ENCODE measurements at regions not wholly inside any gene's neighbourhood (a gene's known extent, or its start where the extent isn't known, plus 50 kb on each side); places are given as distances from the start of the nearest gene placed in this dataset.
"Not testable (repeated sequence)": the region's sequence is repeated elsewhere in the genome, so short reads cannot be mapped to it uniquely, and the experiment has no call there.

GRCh38 chr4:159927781-159928180 is 824.9 kb downstream of the RAPGEF2 start:
- no peaks in the 10 kb centered on the region for H3K4me1 ChIP-seq (ENCODE audit: insufficient read depth, low read length)
- ATAC-seq (ENCODE audit: insufficient read depth, low read depth) (no peak), DNase-seq (no peak)
- no peak overlapping the region for H3K4me2 ChIP-seq (ENCODE audit: insufficient read depth, low read length)
- no peak overlapping the region for H2AFZ ChIP-seq (ENCODE audit: low read depth, low read length)
- H4K20me1 ChIP-seq (ENCODE audit: insufficient read depth, low read length), result no peaks in the 10 kb centered on the region
- H3K9me3 ChIP-seq (ENCODE audit: insufficient read depth, low read length, severe bottlenecking), result peaks cover 5% of the 10 kb centered on the region
- H3K4me3 ChIP-seq (ENCODE audit: low read depth in 1 of 2, low read length in 2 of 2), result no peak overlapping the region
- no peaks in the 10 kb centered on the region for H3K79me2 ChIP-seq (ENCODE audit: insufficient read depth, low read length)
- no peaks in the 10 kb centered on the region for H3K36me3 ChIP-seq (ENCODE audit: insufficient read depth, low read length)
- H3K9ac ChIP-seq (ENCODE audit: low read depth, low read length), result no peak overlapping the region
- H3K27ac ChIP-seq (ENCODE audit: low read length), result no peak overlapping the region
- H3K27me3 ChIP-seq (ENCODE audit: insufficient read depth, low read length, poor library complexity), result no peaks in the 10 kb centered on the region
- TF ChIP-seq CTCF (IDR thresholded peaks at IDR 0.05; ENCODE audit: borderline replicate concordance, extremely low read depth, low read length, poor library complexity, severe bottlenecking), result no peak
- TF ChIP-seq EZH2 (IDR thresholded peaks at IDR 0.05; ENCODE audit: borderline replicate concordance, low read depth, low read length, severe bottlenecking), result no peak

GRCh38 chr4:159934602-159935001 is 831.7 kb downstream of the RAPGEF2 start:
- H3K9me3 ChIP-seq (ENCODE audit: insufficient read depth, low read length, severe bottlenecking), result not testable (repeated sequence)

GRCh38 chr4:159937595-159937994 is 834.7 kb downstream of the RAPGEF2 start:
- no peak overlapping the region for H3K4me2 ChIP-seq (ENCODE audit: insufficient read depth, low read length)
- H3K4me1 ChIP-seq (ENCODE audit: insufficient read depth, low read length), result no peaks in the 10 kb centered on the region
- H2AFZ ChIP-seq (ENCODE audit: low read depth, low read length), result no peak overlapping the region
- H3K9me3 ChIP-seq (ENCODE audit: insufficient read depth, low read length, severe bottlenecking), result no peaks in the 10 kb centered on the region
- TF ChIP-seq CTCF (IDR thresholded peaks at IDR 0.05; ENCODE audit: borderline replicate concordance, extremely low read depth, low read length, poor library complexity, severe bottlenecking), result no peak
- no peaks in the 10 kb centered on the region for H3K36me3 ChIP-seq (ENCODE audit: insufficient read depth, low read length)
- H3K27ac ChIP-seq (ENCODE audit: low read length), result no peak overlapping the region
- no peaks in the 10 kb centered on the region for H3K27me3 ChIP-seq (ENCODE audit: insufficient read depth, low read length, poor library complexity)
- DNase-seq (no peak), ATAC-seq (ENCODE audit: insufficient read depth, low read depth) (no peak)
- no peak overlapping the region for H3K9ac ChIP-seq (ENCODE audit: low read depth, low read length)
- no peaks in the 10 kb centered on the region for H4K20me1 ChIP-seq (ENCODE audit: insufficient read depth, low read length)
- H3K79me2 ChIP-seq (ENCODE audit: insufficient read depth, low read length), result no peaks in the 10 kb centered on the region
- H3K4me3 ChIP-seq (ENCODE audit: low read depth in 1 of 2, low read length in 2 of 2), result no peak overlapping the region

More at GRCh38 chr4:159934602-159935001, 831.7 kb downstream of the RAPGEF2 start:
- not testable (repeated sequence) for DNase-seq; H3K79me2 ChIP-seq (ENCODE audit: insufficient read depth, low read length); H3K4me3 ChIP-seq (ENCODE audit: low read depth in 1 of 2, low read length in 2 of 2); H3K9ac ChIP-seq (ENCODE audit: low read depth, low read length); H3K27ac ChIP-seq (ENCODE audit: low read length); H3K36me3 ChIP-seq (ENCODE audit: insufficient read depth, low read length); H3K4me2 ChIP-seq (ENCODE audit: insufficient read depth, low read length); H3K4me1 ChIP-seq (ENCODE audit: insufficient read depth, low read length); H2AFZ ChIP-seq (ENCODE audit: low read depth, low read length); ATAC-seq (ENCODE audit: insufficient read depth, low read depth); H4K20me1 ChIP-seq (ENCODE audit: insufficient read depth, low read length); H3K27me3 ChIP-seq (ENCODE audit: insufficient read depth, low read length, poor library complexity)

- not testable (repeated sequence) for H3K79me2 ChIP-seq (ENCODE audit: insufficient read depth, low read length); H3K4me1 ChIP-seq (ENCODE audit: insufficient read depth, low read length); H3K27ac ChIP-seq (ENCODE audit: low read length); H4K20me1 ChIP-seq (ENCODE audit: insufficient read depth, low read length); H3K9ac ChIP-seq (ENCODE audit: low read depth, low read length); H3K4me2 ChIP-seq (ENCODE audit: insufficient read depth, low read length); H3K9me3 ChIP-seq (ENCODE audit: insufficient read depth, low read length, severe bottlenecking); H3K36me3 ChIP-seq (ENCODE audit: insufficient read depth, low read length); DNase-seq; H3K4me3 ChIP-seq (ENCODE audit: low read depth in 1 of 2, low read length in 2 of 2); H3K27me3 ChIP-seq (ENCODE audit: insufficient read depth, low read length, poor library complexity); ATAC-seq (ENCODE audit: insufficient read depth, low read depth); H2AFZ ChIP-seq (ENCODE audit: low read depth, low read length)
Observed at GRCh38 chr4:159939681-159940080, 836.8 kb downstream of the RAPGEF2 start.

- Histone ChIP-seq H3K27me3 (ENCODE audit: insufficient read depth, low read length, poor library complexity) (no peaks in the 10 kb centered on the region), H3K36me3 (ENCODE audit: insufficient read depth, low read length) (no peaks in the 10 kb centered on the region), H4K20me1 (ENCODE audit: insufficient read depth, low read length) (no peaks in the 10 kb centered on the region), H3K9me3 (ENCODE audit: insufficient read depth, low read length, severe bottlenecking) (no peaks in the 10 kb centered on the region), H3K4me3 (ENCODE audit: low read depth in 1 of 2, low read length in 2 of 2) (no peak overlapping the region), H3K9ac (ENCODE audit: low read depth, low read length) (no peak overlapping the region), H3K79me2 (ENCODE audit: insufficient read depth, low read length) (no peaks in the 10 kb centered on the region), H3K27ac (ENCODE audit: low read length) (no peak overlapping the region), H3K4me2 (ENCODE audit: insufficient read depth, low read length) (no peak overlapping the region), H2AFZ (ENCODE audit: low read depth, low read length) (no peak overlapping the region), H3K4me1 (ENCODE audit: insufficient read depth, low read length) (no peaks in the 10 kb centered on the region)
- TF ChIP-seq EZH2 (IDR thresholded peaks at IDR 0.05; ENCODE audit: borderline replicate concordance, low read depth, low read length, severe bottlenecking), result no peak
- no peak for TF ChIP-seq CTCF (IDR thresholded peaks at IDR 0.05; ENCODE audit: borderline replicate concordance, extremely low read depth, low read length, poor library complexity, severe bottlenecking)
- ATAC-seq (ENCODE audit: insufficient read depth, low read depth) (no peak), DNase-seq (no peak)
Observed at GRCh38 chr4:159941076-159941475, 838.2 kb downstream of the RAPGEF2 start.
